Ishikawa (cell line): ENCODE measurements at regions not wholly inside any gene's neighbourhood (a gene's known extent, or its start where the extent isn't known, plus 50 kb on each side); places are given as distances from the start of the nearest gene placed in this dataset.

Experiments
- CEBPB ChIP-seq: IDR thresholded peaks from 2 replicates; pipeline ENCODE4 v1.6.1; 2012
- CREB1 ChIP-seq: IDR thresholded peaks from 2 replicates; pipeline ENCODE4 v1.6.1; 2012; ENCODE audit warnings: low read depth
- EGR1 ChIP-seq: IDR thresholded peaks from 2 replicates; pipeline ENCODE4 v1.6.1; 2012
- EP300 ChIP-seq: IDR thresholded peaks from 2 replicates; pipeline ENCODE4 v1.6.1; 2012; ENCODE audit warnings: borderline replicate concordance
- FOXM1 ChIP-seq: IDR thresholded peaks from 2 replicates; pipeline ENCODE4 v1.6.1; 2012; ENCODE audit warnings: low read depth, borderline replicate concordance
- NFIC ChIP-seq: IDR thresholded peaks from 2 replicates; pipeline ENCODE4 v1.6.1; 2012
- RAD21 ChIP-seq: IDR thresholded peaks from 2 replicates; pipeline ENCODE4 v1.6.1; 2012; ENCODE audit warnings: low read depth
- TAF1 ChIP-seq: IDR thresholded peaks from 2 replicates; pipeline ENCODE4 v1.6.1; 2012; ENCODE audit warnings: low read depth, mild to moderate bottlenecking
- TEAD4 ChIP-seq: IDR thresholded peaks from 2 replicates; pipeline ENCODE4 v1.6.1; 2012
- YY1 ChIP-seq: IDR thresholded peaks from 2 replicates; pipeline ENCODE4 v1.6.1; 2012; ENCODE audit warnings: low read depth
- ZBTB7A ChIP-seq: IDR thresholded peaks from 2 replicates; pipeline ENCODE4 v1.6.1; 2012; ENCODE audit warnings: low read depth
- TF ChIP-seq, protein P1 (sequence below): IDR thresholded peaks from 2 replicates; pipeline ENCODE4 v1.6.1; 2012
- TF ChIP-seq, protein P2 (sequence below): IDR thresholded peaks from 2 replicates; pipeline ENCODE4 v1.6.1; 2012; ENCODE audit warnings: low read depth, mild to moderate bottlenecking
- TF ChIP-seq, protein P3 (sequence below): IDR thresholded peaks from 2 replicates; pipeline ENCODE4 v1.6.1; 2012

DNA sequence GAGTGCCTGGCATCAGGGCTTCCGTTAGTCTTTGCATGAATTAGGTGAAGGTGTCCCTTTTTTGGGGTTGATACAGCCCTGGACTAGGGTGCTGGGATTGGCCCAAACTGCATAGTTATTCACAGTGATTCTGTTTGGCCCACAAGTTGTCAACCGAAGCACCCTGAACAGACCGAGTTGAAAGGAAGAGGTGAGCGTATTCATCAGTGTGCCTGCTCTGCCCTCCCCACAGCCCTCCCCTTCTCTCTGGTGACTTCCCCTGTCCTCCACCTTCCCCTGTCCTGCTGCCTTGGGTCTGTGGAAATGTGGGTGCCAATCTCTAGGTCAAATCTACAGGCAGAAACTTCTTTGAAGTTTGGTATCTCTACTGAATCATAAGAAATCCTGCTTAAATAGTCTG is 330.5 kb downstream of the DYSF start:
- TF ChIP-seq, protein P1, sequence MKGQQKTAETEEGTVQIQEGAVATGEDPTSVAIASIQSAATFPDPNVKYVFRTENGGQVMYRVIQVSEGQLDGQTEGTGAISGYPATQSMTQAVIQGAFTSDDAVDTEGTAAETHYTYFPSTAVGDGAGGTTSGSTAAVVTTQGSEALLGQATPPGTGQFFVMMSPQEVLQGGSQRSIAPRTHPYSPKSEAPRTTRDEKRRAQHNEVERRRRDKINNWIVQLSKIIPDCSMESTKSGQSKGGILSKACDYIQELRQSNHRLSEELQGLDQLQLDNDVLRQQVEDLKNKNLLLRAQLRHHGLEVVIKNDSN, result no peak
- TF ChIP-seq, protein P2, sequence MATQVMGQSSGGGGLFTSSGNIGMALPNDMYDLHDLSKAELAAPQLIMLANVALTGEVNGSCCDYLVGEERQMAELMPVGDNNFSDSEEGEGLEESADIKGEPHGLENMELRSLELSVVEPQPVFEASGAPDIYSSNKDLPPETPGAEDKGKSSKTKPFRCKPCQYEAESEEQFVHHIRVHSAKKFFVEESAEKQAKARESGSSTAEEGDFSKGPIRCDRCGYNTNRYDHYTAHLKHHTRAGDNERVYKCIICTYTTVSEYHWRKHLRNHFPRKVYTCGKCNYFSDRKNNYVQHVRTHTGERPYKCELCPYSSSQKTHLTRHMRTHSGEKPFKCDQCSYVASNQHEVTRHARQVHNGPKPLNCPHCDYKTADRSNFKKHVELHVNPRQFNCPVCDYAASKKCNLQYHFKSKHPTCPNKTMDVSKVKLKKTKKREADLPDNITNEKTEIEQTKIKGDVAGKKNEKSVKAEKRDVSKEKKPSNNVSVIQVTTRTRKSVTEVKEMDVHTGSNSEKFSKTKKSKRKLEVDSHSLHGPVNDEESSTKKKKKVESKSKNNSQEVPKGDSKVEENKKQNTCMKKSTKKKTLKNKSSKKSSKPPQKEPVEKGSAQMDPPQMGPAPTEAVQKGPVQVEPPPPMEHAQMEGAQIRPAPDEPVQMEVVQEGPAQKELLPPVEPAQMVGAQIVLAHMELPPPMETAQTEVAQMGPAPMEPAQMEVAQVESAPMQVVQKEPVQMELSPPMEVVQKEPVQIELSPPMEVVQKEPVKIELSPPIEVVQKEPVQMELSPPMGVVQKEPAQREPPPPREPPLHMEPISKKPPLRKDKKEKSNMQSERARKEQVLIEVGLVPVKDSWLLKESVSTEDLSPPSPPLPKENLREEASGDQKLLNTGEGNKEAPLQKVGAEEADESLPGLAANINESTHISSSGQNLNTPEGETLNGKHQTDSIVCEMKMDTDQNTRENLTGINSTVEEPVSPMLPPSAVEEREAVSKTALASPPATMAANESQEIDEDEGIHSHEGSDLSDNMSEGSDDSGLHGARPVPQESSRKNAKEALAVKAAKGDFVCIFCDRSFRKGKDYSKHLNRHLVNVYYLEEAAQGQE, result no peak
- TF ChIP-seq EGR1 (no peak), FOXM1 (no peak), TEAD4 (no peak), ZBTB7A (no peak), RAD21 (no peak), YY1 (no peak), TAF1 (no peak), CEBPB (no peak), EP300 (no peak), CREB1 (no peak), NFIC (no peak)
- TF ChIP-seq, protein P3, sequence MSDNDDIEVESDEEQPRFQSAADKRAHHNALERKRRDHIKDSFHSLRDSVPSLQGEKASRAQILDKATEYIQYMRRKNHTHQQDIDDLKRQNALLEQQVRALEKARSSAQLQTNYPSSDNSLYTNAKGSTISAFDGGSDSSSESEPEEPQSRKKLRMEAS, result no peak
